Hepatocyte (in vitro differentiated cells): ENCODE measurements at regions not wholly inside any gene's neighbourhood (a gene's known extent, or its start where the extent isn't known, plus 50 kb on each side); places are given as distances from the start of the nearest gene placed in this dataset.

ENCODE experiments used
- CTCF ChIP-seq: fragments of 200-600 bp; sonication (generic); IDR thresholded peaks from 2 replicates; pipeline ENCODE4 v1.5.1; 2016; ENCODE audit warnings: antibody characterized with exemption, mild to moderate bottlenecking; ENCODE audit not compliant: poor library complexity
- EZH2phosphoT487 ChIP-seq: fragments of 200-600 bp; sonication (generic); IDR thresholded peaks from one replicate; pipeline ENCODE4 v1.6.1; 2018; ENCODE audit warnings: antibody characterized with exemption, mild to moderate bottlenecking, low read depth, moderate library complexity; ENCODE audit not compliant: unreplicated experiment, severe bottlenecking

GRCh38 chr6:137271245-137272183 lies 52.3 kb upstream of the IFNGR1 start:
- TF ChIP-seq CTCF (peak; percentile 86), EZH2phosphoT487 (no peak)
